Adrenal gland (tissue), 9 donors: ENCODE measurements at regions not wholly inside any gene's neighbourhood (a gene's known extent, or its start where the extent isn't known, plus 50 kb on each side); places are given as distances from the start of the nearest gene placed in this dataset.
A peak's percentile ranks its signal among the peaks of the same experiment; 100 is the strongest.
"Not testable (repeated sequence)": the region's sequence is repeated elsewhere in the genome, so short reads cannot be mapped to it uniquely, and the experiment has no call there.

Experiments
- DNase-seq, 7 donors: peaks; one replicate each; pipeline ENCODE4 v3.0.0-alpha.2; 2019 to 2020
- H3K27ac ChIP-seq, 5 donors: fragments of 200-600 bp; sonication (generic) in 4 of 5; 1 replicate in 3 of 5; 2 replicates in 2 of 5; pipeline versions ENCODE4 v1.5.1 to v1.8.0; 2016 to 2020; ENCODE audit warnings: mild to moderate bottlenecking in 1 of 5
- H3K27me3 ChIP-seq: fragments of 200-600 bp; 2 replicates; pipeline ENCODE4 v1.8.0; 2021
- H3K36me3 ChIP-seq, 2 donors: fragments of 200-600 bp; replicated peaks in 1 of 2; 1 replicate in 1 of 2; 2 replicates in 1 of 2; pipeline versions ENCODE4 v1.5.1 to v1.8.0; 2018 to 2022
- H3K4me1 ChIP-seq, 2 donors: fragments of 200-600 bp; replicated peaks in 1 of 2; 1 replicate in 1 of 2; 2 replicates in 1 of 2; pipeline versions ENCODE4 v1.5.1 to v1.8.0; 2018 to 2021
- H3K4me3 ChIP-seq, 4 donors: fragments of 200-600 bp; sonication (generic) in 3 of 4; one replicate each; pipeline ENCODE4 v1.5.1; 2016 to 2018
- H3K9me3 ChIP-seq, 3 donors: fragments of 200-600 bp; sonication (generic) in 1 of 3; replicated peaks in 1 of 3; 1 replicate in 2 of 3; 2 replicates in 1 of 3; pipeline versions ENCODE4 v1.5.1 to v1.8.0; 2016 to 2021
- POLR2A ChIP-seq, 2 donors: fragments of 450-650 bp; IDR thresholded peaks; one replicate each; pipeline ENCODE4 v1.6.1; 2017; ENCODE audit warnings: antibody characterized with exemption in 2 of 2, mild to moderate bottlenecking in 2 of 2, moderate library complexity in 1 of 2
- WGBS, 4 donors: extraction: QIAGEN DNeasy Blood & Tissue Kit in 2 of 4; methylation state at CpG; one replicate each; pipeline versions ENCODE4 v1.1.5 to v1.1.7; 2013 to 2017; 5-methylcytosine and 5-hydroxymethylcytosine counted together
- intact Hi-C, 2 donors: fragments of 100-400 bp; cut with DNase I; formaldehyde crosslinking; loops; one replicate each; pipeline versions ENCODE4 v1.14.1 to v1.15.0; 2022 to 2023
- TF ChIP-seq, protein P1 (sequence below), 6 experiments: fragments of 450-650 bp in 4 of 6; fragments of 200-600 bp in 2 of 6; sonication (generic) in 1 of 6; IDR thresholded peaks; 1 replicate in 5 of 6; 2 replicates in 1 of 6; pipeline versions ENCODE4 v1.5.1 to v1.8.0; 2016 to 2021; ENCODE audit warnings: antibody characterized with exemption in 6 of 6, mild to moderate bottlenecking in 2 of 6, moderate library complexity in 1 of 6
- donor health status: healthy with polysubstance abuse.
- donor health status: Bipolar disorder and iron deficiency.
- donor health status: DM: yes; HTN: yes; CAD: no.
- donor health status: DM: no; HTN: no; CAD: no.
- donor health status: DM: no; HTN: no; CAD: no.

DNA sequence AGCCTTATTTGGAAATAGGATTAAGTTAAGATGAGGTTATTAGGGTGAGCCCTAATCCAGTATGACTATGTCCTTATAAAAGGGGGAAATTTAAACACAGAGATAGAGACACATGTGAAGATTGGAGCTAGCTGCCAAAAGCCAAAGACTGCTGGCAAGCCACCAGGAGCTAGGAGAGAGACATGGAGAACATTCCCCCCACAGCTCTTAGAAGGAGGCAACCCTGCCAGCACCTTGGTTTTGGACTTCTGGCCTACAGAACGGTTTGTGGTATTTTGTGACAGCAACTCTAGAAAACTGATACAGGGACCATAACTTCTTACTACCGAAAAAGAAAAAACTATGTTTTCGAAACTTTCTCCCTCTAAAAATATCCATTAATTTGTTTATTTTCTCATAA, 245.3 kb upstream of the RARB start:
- WGBS, 4 donors: 49 to 66% (median 61%) methylated on average over 3 of the region's 3 CpGs
- Histone ChIP-seq H3K36me3 (no peaks in the 10 kb centered on the region), H3K4me1 (no peaks in the 10 kb centered on the region), H3K27me3 (no peaks in the 10 kb centered on the region), H3K27ac (no peak overlapping the region), H3K9me3 (no peaks in the 10 kb centered on the region), H3K4me3 (no peak overlapping the region)
- TF ChIP-seq, protein P1, sequence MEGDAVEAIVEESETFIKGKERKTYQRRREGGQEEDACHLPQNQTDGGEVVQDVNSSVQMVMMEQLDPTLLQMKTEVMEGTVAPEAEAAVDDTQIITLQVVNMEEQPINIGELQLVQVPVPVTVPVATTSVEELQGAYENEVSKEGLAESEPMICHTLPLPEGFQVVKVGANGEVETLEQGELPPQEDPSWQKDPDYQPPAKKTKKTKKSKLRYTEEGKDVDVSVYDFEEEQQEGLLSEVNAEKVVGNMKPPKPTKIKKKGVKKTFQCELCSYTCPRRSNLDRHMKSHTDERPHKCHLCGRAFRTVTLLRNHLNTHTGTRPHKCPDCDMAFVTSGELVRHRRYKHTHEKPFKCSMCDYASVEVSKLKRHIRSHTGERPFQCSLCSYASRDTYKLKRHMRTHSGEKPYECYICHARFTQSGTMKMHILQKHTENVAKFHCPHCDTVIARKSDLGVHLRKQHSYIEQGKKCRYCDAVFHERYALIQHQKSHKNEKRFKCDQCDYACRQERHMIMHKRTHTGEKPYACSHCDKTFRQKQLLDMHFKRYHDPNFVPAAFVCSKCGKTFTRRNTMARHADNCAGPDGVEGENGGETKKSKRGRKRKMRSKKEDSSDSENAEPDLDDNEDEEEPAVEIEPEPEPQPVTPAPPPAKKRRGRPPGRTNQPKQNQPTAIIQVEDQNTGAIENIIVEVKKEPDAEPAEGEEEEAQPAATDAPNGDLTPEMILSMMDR (IDR thresholded peaks at IDR 0.05): no peak
- TF ChIP-seq POLR2A (IDR thresholded peaks at IDR 0.05): no peak
- intact Hi-C loops: no loop called here
- DNase-seq: peak in 1 of 7 donors; percentile 53

DNA sequence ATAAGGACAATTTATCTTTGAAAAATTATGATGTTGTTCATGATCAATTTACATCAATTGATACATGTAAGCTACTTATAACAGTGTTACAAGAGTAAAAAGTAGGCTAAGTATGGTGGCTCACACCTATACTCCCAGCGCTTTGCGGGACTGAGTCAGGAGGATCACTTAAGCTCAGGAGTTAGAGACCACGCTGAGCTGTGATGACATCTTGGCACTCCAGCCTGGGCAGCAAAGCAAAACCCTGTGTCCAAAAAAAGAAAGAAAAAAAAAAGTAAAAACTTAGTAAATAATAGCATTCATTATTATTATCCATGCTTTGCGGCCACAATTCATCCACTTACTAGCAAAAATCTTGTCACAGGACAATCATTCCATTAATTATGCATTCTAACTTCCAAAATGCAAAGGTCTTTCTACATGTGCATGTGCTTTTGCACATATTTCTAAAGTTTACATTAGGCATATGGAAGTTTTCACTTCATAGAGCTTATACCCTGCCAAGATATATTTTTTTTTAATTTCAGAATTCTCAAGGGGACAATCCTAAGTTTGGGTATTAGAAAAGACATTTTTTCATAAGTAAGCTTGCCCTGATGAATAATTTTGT, 243.3 kb upstream of the RARB start:
- TF ChIP-seq, protein P1 (IDR thresholded peaks at IDR 0.05): no peak
- no peak for TF ChIP-seq POLR2A (IDR thresholded peaks at IDR 0.05)
- Histone ChIP-seq H3K36me3 (no peaks in the 10 kb centered on the region), H3K27me3 (no peaks in the 10 kb centered on the region), H3K4me3 (no peak overlapping the region), H3K4me1 (no peaks in the 10 kb centered on the region), H3K27ac (no peak overlapping the region), H3K9me3 (no peaks in the 10 kb centered on the region)
- whole genome bisulfite sequencing, 4 donors: 85 to 89% (median 87%) methylated on average over 4 of the region's 4 CpGs
- no peak for DNase-seq
- intact Hi-C loops: no loop called here

DNA sequence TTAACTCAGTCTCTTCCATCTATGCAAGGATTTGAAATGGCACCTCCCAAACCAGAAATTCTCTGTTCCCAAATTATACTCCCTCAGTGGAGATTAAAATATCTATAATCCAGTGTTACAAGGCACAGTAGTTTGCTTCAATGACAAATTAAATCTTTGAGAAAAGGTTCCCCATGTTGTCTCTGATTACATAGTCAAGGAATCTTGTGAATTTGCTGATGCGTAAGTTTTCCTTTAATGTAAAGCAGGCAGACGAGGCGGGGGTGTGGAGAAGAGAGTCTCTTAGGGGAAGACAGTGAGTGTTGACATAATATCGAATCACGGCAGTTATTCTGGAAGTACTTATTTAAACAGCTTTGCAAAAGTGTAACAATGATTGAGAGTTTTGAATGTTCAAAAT, 236.4 kb upstream of the RARB start:
- Histone ChIP-seq H3K27me3 (no peaks in the 10 kb centered on the region), H3K9me3 (no peaks in the 10 kb centered on the region), H3K27ac (no peak overlapping the region), H3K4me1 (no peaks in the 10 kb centered on the region), H3K4me3 (no peak overlapping the region), H3K36me3 (no peaks in the 10 kb centered on the region)
- intact Hi-C loops: no loop called here
- 64 to 75% (median 67%) methylated on average over 5 of the region's 5 CpGs for WGBS, 4 donors
- no peak for DNase-seq
- TF ChIP-seq POLR2A (IDR thresholded peaks at IDR 0.05): no peak
- TF ChIP-seq, protein P1 (IDR thresholded peaks at IDR 0.05): no peak

DNA sequence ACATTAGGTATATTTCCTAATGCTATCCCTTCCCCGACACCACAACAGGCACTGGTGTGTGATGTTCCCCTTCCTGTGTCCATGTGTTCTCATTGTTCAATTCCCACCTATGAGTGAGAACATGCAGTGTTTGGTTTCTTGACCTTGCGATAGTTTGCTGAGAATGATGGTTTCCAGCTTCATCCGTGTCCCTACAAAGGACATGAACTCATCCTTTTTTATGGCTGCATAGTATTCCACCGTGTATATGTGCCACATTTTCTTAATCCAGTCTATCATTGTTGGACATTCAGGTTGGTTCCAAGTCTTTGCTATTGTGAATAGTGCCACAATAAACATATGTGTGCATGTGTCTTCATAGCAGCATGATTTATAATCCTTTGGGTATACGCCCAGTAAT, 228.5 kb upstream of the RARB start:
- H3K27me3 ChIP-seq, H3K4me1 ChIP-seq, H3K27ac ChIP-seq, H3K9me3 ChIP-seq, intact Hi-C loops, H3K4me3 ChIP-seq, DNase-seq, H3K36me3 ChIP-seq: not testable (repeated sequence)
- 77 to 90% (median 82%) methylated on average over 5 of the region's 5 CpGs for WGBS, 4 donors

DNA sequence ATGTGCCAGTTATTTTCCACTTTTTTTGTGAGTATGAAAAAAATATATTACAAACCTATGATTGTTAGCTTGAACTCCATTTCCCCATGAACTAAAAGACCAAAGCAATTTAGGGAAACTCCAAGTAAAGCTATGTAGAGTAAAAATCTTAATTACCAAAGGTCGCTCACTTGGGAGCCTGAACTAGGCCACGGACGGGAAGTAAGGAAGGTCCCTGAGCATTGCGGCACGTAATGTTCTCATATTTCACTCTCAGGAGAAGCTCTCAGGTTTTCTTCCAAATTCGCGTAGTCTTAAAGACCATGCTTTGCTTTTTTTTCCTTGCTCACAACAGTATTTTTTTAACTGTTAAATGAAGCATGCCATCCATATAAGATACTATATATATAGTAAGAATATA, 215.3 kb upstream of the RARB start:
- no peak overlapping the region for H3K4me3 ChIP-seq
- 73 to 81% (median 75%) methylated on average over 7 of the region's 7 CpGs for WGBS, 4 donors
- TF ChIP-seq, protein P1 (IDR thresholded peaks at IDR 0.05): no peak
- no peak for TF ChIP-seq POLR2A (IDR thresholded peaks at IDR 0.05)
- intact Hi-C loops: no loop called here
- no peaks in the 10 kb centered on the region for H3K27me3 ChIP-seq
- no peaks in the 10 kb centered on the region for H3K36me3 ChIP-seq
- no peak for DNase-seq
- H3K27ac ChIP-seq: no peak overlapping the region
- no peaks in the 10 kb centered on the region for H3K9me3 ChIP-seq
- H3K4me1 ChIP-seq: no peaks in the 10 kb centered on the region
